MM.1S (cell line): ENCODE measurements at regions not wholly inside any gene's neighbourhood (a gene's known extent, or its start where the extent isn't known, plus 50 kb on each side); places are given as distances from the start of the nearest gene placed in this dataset.
"Not testable (repeated sequence)": the region's sequence is repeated elsewhere in the genome, so short reads cannot be mapped to it uniquely, and the experiment has no call there.

ENCODE experiments used
- DNase-seq: peaks from one replicate; pipeline ENCODE4 v3.0.0-alpha.2; 2015
- H2AFZ ChIP-seq: fragments of 300-600 bp; sonication (generic); 2 replicates; pipeline ENCODE4 v1.6.0; 2016; ENCODE audit warnings: antibody characterized with exemption, low read length
- H3F3A ChIP-seq: fragments of 300-600 bp; sonication (generic); 2 replicates; pipeline ENCODE4 v1.6.1; 2016; ENCODE audit warnings: mild to moderate bottlenecking, antibody characterized with exemption, low read length, moderate library complexity, mixed read lengths; ENCODE audit not compliant: insufficient read depth
- H3K27ac ChIP-seq: fragments of 300-600 bp; sonication (generic); 2 replicates; pipeline ENCODE4 v1.5.1; 2016; ENCODE audit warnings: mild to moderate bottlenecking, low read length
- H3K27me3 ChIP-seq: fragments of 300-600 bp; sonication (generic); replicated peaks from 2 replicates; pipeline ENCODE4 v1.6.0; 2016; ENCODE audit warnings: low read length; ENCODE audit not compliant: insufficient read depth
- H3K36me3 ChIP-seq: fragments of 300-600 bp; sonication (generic); replicated peaks from 2 replicates; pipeline ENCODE4 v1.6.1; 2016; ENCODE audit warnings: mild to moderate bottlenecking, low read length, mixed read lengths; ENCODE audit not compliant: insufficient read depth
- H3K4me1 ChIP-seq: fragments of 300-600 bp; sonication (generic); 2 replicates; pipeline ENCODE4 v1.6.1; 2016; ENCODE audit warnings: low read length, mixed read lengths
- H3K4me2 ChIP-seq: fragments of 300-600 bp; sonication (generic); 2 replicates; pipeline ENCODE4 v1.6.0; 2016; ENCODE audit warnings: low read depth, low read length
- H3K4me3 ChIP-seq: fragments of 300-600 bp; sonication (generic); 2 replicates; pipeline ENCODE4 v1.5.1; 2016; ENCODE audit warnings: low read length, mixed read lengths
- H3K79me2 ChIP-seq: fragments of 300-600 bp; sonication (generic); 2 replicates; pipeline ENCODE4 v1.6.1; 2016; ENCODE audit warnings: mixed run types, low read length, mixed read lengths
- H3K9ac ChIP-seq: fragments of 300-600 bp; sonication (generic); 2 replicates; pipeline ENCODE4 v1.6.1; 2016; ENCODE audit warnings: low read length, mixed read lengths
- H3K9me2 ChIP-seq: fragments of 300-600 bp; sonication (generic); replicated peaks from 2 replicates; pipeline ENCODE4 v1.6.1; 2016; ENCODE audit warnings: mild to moderate bottlenecking, low read length, mixed read lengths; ENCODE audit not compliant: insufficient read depth
- H3K9me3 ChIP-seq: fragments of 300-600 bp; sonication (generic); replicated peaks from 2 replicates; pipeline ENCODE4 v1.6.1; 2016; ENCODE audit warnings: mild to moderate bottlenecking, low read length, mixed read lengths; ENCODE audit not compliant: insufficient read depth
- H4K20me1 ChIP-seq: fragments of 300-600 bp; sonication (generic); 2 replicates; pipeline ENCODE4 v1.6.1; 2016; ENCODE audit warnings: mild to moderate bottlenecking, low read length, moderate library complexity, mixed read lengths; ENCODE audit not compliant: insufficient read depth
- CTCF ChIP-seq: fragments of 300-600 bp; sonication (generic); IDR thresholded peaks from 2 replicates; pipeline ENCODE4 v1.5.1; 2016; ENCODE audit warnings: antibody characterized with exemption, low read length, mixed read lengths
- EZH2 ChIP-seq: fragments of 300-600 bp; sonication (generic); optimal IDR thresholded peaks from 2 replicates; pipeline ENCODE3; 2017; ENCODE audit warnings: low read depth, mild to moderate bottlenecking, antibody characterized with exemption, low read length, mixed read lengths
- EZH2phosphoT487 ChIP-seq: fragments of 300-600 bp; sonication (generic); IDR thresholded peaks from 2 replicates; pipeline ENCODE4 v1.6.1; 2018; ENCODE audit warnings: antibody characterized with exemption, low read length

- DNase-seq, result peak; percentile 94
- TF ChIP-seq CTCF (no peak), EZH2 (no peak), EZH2phosphoT487 (no peak)
- no peak overlapping the region for H3K4me3 ChIP-seq
- no peak overlapping the region for H2AFZ ChIP-seq
- H3K4me2 ChIP-seq, result peak overlapping the region; percentile 46; the same call in 1 of the 2 replicates
- H4K20me1 ChIP-seq, result no peaks in the 10 kb centered on the region
- no peaks in the 10 kb centered on the region for H3K9me2 ChIP-seq
- no peaks in the 10 kb centered on the region for H3K9me3 ChIP-seq
- peak overlapping the region; percentile 45; the same call in 1 of the 2 replicates for H3K27ac ChIP-seq
- no peaks in the 10 kb centered on the region for H3K36me3 ChIP-seq
- peaks cover 10% of the 10 kb centered on the region for H3F3A ChIP-seq
- H3K4me1 ChIP-seq, result peaks cover 14% of the 10 kb centered on the region
- H3K9ac ChIP-seq, result no peak overlapping the region
- H3K79me2 ChIP-seq, result no peaks in the 10 kb centered on the region
- no peaks in the 10 kb centered on the region for H3K27me3 ChIP-seq
These were observed 149.7 kb downstream of the RRAGB start for GRCh38 chrX:55867181-55867651.

DNA sequence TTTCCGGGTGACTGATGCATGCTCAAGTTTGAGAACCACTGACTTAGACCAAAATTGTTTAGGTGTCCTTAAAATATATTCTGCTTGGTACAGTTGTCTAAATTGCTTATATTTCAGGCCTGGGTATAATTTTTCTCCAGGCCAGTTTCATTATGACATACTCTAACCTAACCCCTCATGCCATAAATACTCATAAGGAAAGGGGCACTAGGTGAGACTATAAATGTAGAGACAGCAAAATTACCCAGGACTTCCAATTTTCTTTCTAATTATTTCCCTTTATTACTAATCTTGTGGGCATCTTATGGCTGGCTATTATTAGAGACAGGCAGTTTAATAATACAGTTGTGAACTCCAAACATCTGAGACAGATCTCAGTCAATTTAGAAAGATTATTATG is 150.2 kb downstream of the RRAGB start:
- H3K27me3 ChIP-seq, result no peaks in the 10 kb centered on the region
- no peaks in the 10 kb centered on the region for H3K79me2 ChIP-seq
- TF ChIP-seq EZH2phosphoT487, result no peak
- TF ChIP-seq CTCF, result no peak
- no peak for TF ChIP-seq EZH2
- H3K36me3 ChIP-seq, result no peaks in the 10 kb centered on the region
- H4K20me1 ChIP-seq, result no peaks in the 10 kb centered on the region
- peak overlapping the region; percentile 46; the same call in 1 of the 2 replicates for H3K4me2 ChIP-seq
- H3K9me2 ChIP-seq, result no peaks in the 10 kb centered on the region
- H3F3A ChIP-seq, result peaks cover 10% of the 10 kb centered on the region
- no peak for DNase-seq
- H3K4me3 ChIP-seq, result no peak overlapping the region
- H3K9me3 ChIP-seq, result no peaks in the 10 kb centered on the region
- peak overlapping the region; percentile 45; the same call in 1 of the 2 replicates for H3K27ac ChIP-seq
- no peak overlapping the region for H2AFZ ChIP-seq
- no peak overlapping the region for H3K9ac ChIP-seq
- peaks cover 14% of the 10 kb centered on the region for H3K4me1 ChIP-seq

DNA sequence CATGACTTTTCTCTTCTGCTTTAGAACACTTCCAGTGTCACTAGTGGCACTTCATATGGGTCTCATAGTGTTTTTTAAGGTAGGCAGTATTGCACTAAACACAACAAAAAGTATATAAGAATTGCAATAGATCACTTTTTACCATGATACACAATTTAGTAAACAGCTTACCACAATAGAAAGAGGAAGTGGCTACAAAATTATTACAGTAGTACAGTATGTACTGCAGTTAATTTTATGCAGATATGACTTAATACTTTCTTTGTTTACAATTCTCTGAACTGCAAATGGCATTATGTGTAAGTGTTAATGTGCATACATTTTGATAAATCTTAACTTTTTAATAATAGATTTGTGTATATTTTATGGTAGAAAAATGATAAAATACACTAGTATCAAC is 157.3 kb downstream of the RRAGB start:
- H2AFZ ChIP-seq, result no peak overlapping the region
- no peak for TF ChIP-seq EZH2phosphoT487
- no peak for TF ChIP-seq EZH2
- no peak for TF ChIP-seq CTCF
- H3K27me3 ChIP-seq, result no peaks in the 10 kb centered on the region
- no peak overlapping the region for H3K9ac ChIP-seq
- no peaks in the 10 kb centered on the region for H3K4me1 ChIP-seq
- no peak overlapping the region for H3K27ac ChIP-seq
- no peaks in the 10 kb centered on the region for H4K20me1 ChIP-seq
- no peak overlapping the region for H3K4me3 ChIP-seq
- H3K36me3 ChIP-seq, result no peaks in the 10 kb centered on the region
- DNase-seq, result no peak
- no peak overlapping the region for H3K4me2 ChIP-seq
- H3K9me3 ChIP-seq, result no peaks in the 10 kb centered on the region
- no peaks in the 10 kb centered on the region for H3F3A ChIP-seq
- no peaks in the 10 kb centered on the region for H3K79me2 ChIP-seq
- no peaks in the 10 kb centered on the region for H3K9me2 ChIP-seq

- H3K9me3 ChIP-seq, H3F3A ChIP-seq, H3K9ac ChIP-seq, H4K20me1 ChIP-seq, H3K27ac ChIP-seq, H3K27me3 ChIP-seq, H3K4me2 ChIP-seq, H3K9me2 ChIP-seq, H3K79me2 ChIP-seq, H3K4me1 ChIP-seq, H3K36me3 ChIP-seq, H3K4me3 ChIP-seq, H2AFZ ChIP-seq: not testable (repeated sequence)
- peak; percentile 15 for DNase-seq
These were observed 166.0 kb downstream of the RRAGB start for GRCh38 chrX:55883541-55883940.
